ENCODE measurements at regions not wholly inside any gene's neighbourhood (a gene's known extent, or its start where the extent isn't known, plus 50 kb on each side); places are given as distances from the start of the nearest gene placed in this dataset.

DNA sequence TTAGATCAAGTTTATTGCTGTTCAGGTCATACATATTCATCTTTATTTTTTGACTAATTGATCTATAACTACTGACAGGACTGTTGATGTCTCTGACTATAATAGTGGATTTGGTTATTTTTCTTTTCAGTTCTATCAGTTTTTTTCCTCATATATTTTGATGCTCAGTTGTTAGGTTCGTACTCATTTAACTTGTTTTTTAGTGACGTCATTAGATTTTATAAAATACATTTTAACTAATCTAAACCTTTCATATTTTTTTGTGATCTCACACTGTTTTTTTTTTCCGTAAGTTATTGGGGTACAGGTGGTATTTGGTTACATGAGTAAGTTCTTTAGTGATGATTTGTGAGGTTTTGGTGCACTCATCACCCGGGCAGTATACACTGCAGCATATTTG lies 841.2 kb upstream of the FBXO33 start:
- TF ChIP-seq, protein P1, sequence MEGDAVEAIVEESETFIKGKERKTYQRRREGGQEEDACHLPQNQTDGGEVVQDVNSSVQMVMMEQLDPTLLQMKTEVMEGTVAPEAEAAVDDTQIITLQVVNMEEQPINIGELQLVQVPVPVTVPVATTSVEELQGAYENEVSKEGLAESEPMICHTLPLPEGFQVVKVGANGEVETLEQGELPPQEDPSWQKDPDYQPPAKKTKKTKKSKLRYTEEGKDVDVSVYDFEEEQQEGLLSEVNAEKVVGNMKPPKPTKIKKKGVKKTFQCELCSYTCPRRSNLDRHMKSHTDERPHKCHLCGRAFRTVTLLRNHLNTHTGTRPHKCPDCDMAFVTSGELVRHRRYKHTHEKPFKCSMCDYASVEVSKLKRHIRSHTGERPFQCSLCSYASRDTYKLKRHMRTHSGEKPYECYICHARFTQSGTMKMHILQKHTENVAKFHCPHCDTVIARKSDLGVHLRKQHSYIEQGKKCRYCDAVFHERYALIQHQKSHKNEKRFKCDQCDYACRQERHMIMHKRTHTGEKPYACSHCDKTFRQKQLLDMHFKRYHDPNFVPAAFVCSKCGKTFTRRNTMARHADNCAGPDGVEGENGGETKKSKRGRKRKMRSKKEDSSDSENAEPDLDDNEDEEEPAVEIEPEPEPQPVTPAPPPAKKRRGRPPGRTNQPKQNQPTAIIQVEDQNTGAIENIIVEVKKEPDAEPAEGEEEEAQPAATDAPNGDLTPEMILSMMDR (IDR thresholded peaks at IDR 0.05; ENCODE audit: low read depth, low read length) = no peak
- no peak for DNase-seq (ENCODE audit: extremely low read depth, low read depth)

DNA sequence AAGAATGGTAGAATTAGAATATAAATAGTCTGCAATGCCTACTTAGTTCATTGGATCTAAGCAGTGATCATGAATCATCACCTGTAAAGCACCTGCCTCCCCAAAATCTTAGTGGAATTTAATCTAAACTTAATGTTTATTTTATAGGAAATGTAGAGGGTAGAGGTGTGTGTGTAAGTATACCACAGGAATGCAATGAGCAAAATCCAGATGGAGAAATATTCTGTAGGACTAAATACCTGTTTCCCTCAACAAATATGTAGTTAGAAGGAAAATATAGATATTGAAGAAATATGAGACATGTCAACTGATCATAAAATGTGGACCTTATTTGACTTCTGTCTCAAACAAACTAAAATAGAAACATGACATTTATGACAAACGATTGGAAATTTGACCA lies 839.2 kb upstream of the FBXO33 start:
- TF ChIP-seq, protein P1 (IDR thresholded peaks at IDR 0.05; ENCODE audit: low read depth, low read length) = no peak
- DNase-seq (ENCODE audit: extremely low read depth, low read depth) = no peak

DNA sequence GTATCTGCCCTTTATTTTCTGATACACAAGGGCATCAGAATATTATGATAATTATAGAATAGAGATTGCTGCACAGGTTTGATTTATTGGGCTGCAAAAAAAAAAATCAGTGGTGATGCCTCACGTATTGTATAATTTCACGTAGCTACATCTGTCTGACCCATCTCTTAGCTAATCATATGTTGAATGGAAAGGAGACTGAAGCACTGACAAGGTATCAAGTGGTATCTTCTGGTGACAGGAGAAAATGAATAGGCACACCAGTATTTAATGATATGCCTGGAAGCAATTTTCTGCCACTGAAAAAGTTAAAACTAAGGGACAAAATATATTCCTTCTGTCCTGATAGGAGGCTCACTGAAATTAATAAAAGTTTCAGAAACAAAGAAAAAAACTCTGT lies 837.2 kb upstream of the FBXO33 start:
- TF ChIP-seq, protein P1 (IDR thresholded peaks at IDR 0.05; ENCODE audit: low read depth, low read length) = no peak
- no peak for DNase-seq (ENCODE audit: extremely low read depth, low read depth)

DNA sequence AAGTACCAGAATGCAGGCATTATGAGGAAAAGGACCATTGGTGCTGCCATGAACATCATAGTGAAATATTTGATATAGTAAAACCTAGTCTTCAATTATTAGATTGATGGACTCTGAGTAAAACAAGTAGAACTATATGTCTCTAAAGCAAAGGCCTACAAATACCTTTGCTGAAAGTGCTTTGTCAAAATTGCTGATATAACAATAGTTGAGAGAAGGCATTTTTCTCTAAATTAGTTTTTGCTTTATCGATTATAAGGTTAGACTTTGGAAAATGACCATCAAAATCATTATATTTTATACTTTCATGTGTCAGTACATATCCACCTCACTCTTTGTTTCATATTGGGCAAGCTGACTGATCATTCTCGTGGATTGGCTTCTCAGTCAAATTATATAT lies 836.0 kb upstream of the FBXO33 start:
- TF ChIP-seq, protein P1 (IDR thresholded peaks at IDR 0.05; ENCODE audit: low read depth, low read length) = no peak
- DNase-seq (ENCODE audit: extremely low read depth, low read depth) = no peak

DNA sequence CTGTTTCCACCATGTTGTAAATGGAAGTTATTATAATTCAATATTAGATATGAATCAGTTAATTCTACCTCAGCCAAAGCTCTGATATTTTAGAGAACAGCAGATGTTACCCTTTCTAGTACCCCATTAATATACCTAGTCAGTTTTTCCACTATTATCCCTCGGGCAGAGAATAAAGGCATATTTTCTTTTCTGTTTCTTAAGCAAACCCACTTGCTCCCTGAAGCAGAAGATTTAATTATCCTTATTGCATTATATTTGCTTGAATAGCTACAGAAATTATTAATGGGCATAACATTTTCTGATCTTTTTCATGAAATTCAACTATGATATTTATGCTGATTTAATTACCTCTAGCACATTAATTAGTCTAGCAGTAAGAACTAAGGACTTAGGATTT lies 832.9 kb upstream of the FBXO33 start:
- TF ChIP-seq, protein P1 (IDR thresholded peaks at IDR 0.05; ENCODE audit: low read depth, low read length) = no peak
- DNase-seq (ENCODE audit: extremely low read depth, low read depth) = no peak

DNA sequence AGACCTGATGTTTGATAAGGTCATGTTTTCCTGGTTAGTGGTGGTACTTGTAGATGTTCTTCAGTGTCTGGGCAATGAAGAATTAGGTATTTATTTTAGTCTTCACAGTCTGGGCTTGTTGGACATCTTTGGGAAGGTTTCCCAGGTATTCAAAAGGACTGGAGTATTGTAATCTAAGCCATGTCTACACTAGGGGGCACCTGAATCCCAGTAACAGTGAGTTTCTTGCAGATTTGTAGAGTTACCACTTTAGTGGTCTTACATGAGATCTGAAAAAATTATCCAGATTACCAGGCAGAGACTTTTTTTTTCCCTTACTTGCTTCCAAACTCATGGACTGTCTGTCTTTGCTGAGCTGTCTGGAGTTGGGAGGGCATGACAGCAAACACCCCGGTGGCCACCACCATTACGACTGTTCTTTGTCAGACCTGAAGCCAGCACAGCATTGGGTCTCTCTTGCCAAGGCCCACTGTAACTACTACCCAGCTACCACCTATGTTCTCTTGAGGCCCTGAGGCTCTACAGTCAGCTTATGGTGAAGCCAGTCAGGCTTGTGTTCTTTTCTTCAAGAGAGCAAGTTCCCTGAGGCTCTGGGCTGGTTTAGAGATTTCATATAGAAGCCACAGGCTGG lies 820.7 kb upstream of the FBXO33 start:
- TF ChIP-seq, protein P1 (IDR thresholded peaks at IDR 0.05; ENCODE audit: low read depth, low read length) = no peak
- DNase-seq (ENCODE audit: extremely low read depth, low read depth) = no peak

DNA sequence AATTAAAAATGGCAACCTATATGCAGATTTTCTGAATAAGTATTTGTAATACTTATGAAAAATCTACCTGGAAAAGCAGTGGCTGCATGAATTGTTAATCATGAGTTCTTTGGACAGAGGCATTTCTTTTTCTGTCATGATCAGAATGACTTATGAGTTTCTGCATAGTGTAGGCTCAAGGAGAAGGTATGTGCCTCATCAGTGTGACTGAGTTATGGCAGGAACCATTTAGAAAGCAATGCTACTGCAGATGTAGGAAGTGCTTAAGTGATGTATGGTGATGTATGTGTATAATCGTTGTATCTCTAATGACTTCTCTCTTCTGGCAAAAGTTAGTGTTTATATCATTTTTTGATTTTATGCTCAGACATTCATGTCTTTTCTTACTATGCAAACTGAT lies 816.4 kb upstream of the FBXO33 start:
- TF ChIP-seq, protein P1 (IDR thresholded peaks at IDR 0.05; ENCODE audit: low read depth, low read length) = no peak
- DNase-seq (ENCODE audit: extremely low read depth, low read depth) = no peak

All from AG09319 (cell line).